ENCODE measurements at regions not wholly inside any gene's neighbourhood (a gene's known extent, or its start where the extent isn't known, plus 50 kb on each side); places are given as distances from the start of the nearest gene placed in this dataset.

DNA sequence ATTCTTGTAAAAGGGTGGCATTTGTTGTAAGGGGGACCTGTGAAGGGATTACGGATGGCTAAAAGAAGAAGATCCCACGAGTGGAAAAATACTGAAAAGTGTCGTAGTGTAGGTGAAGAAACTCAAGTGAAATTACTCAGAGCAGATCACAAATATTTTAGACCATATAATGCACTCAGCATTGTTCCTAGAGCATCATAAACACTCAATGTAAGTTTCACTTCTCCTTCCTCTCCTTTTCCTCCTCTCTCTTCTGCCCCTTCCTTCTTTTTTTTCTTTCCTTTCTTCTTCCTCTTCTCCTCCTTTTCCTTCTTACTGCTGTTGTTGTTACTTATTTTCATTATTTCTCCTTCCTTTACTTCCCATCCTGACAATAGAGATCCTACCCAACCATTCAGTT is 445.6 kb downstream of the ADAMTS20 start:
- TF ChIP-seq CTCF (IDR thresholded peaks at IDR 0.05; ENCODE audit: poor library complexity) (no peak), EZH2phosphoT487 (IDR thresholded peaks at IDR 0.05; ENCODE audit: low read depth, severe bottlenecking, unreplicated experiment) (no peak), EZH2 (IDR thresholded peaks at IDR 0.05; ENCODE audit: borderline replicate concordance) (no peak)
